ENCODE measurements at regions not wholly inside any gene's neighbourhood (a gene's known extent, or its start where the extent isn't known, plus 50 kb on each side); places are given as distances from the start of the nearest gene placed in this dataset.

DNA sequence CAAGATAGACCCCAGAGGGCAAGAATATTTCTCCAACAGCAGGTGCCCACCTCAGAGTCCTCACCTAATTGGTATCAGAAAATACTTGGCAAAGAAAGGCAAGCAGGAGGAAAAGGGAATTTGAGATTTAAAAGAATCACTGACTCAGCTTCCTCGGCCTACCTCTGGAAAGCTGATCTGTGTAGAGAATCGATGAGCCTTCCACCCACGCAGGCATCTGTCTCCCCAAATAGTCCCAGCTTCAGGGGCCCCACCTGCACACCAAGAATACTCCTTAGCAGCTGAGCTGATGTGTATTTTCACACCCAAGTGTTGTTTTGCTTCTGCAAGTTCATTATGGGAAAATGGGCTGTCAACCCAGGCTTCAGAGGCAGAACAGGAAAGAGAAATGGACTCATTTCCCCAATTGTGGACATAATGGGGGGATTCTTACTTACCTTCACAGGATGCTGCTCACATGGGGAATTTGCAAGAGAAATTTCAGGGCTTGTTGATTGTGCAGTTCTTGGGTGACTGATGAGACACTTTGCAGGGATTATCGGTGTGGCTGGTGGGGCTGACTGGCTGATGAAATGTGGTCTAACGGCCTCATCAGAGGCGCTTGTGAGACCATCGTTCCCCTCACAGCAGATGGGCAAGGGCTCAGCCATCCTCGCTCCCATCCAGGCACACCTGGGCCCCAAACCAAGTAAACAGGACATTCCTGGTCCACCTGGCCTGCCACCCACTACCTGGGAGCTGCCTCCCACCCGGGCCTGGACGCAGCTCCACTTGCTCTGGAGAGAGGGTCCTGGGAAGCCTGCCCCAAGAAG, 436.3 kb downstream of the PTPRU start:
- no peak for ATAC-seq
- no peak for TF ChIP-seq ZNF8 (CRISPR knock-in tag; IDR thresholded peaks at IDR 0.05)
- no peak for TF ChIP-seq ARNTL (CRISPR knock-in tag; IDR thresholded peaks at IDR 0.05; ENCODE audit: borderline replicate concordance, low read depth)
- no peak for TF ChIP-seq SNAI2 (CRISPR knock-in tag; IDR thresholded peaks at IDR 0.05)
- TF ChIP-seq, protein P1, sequence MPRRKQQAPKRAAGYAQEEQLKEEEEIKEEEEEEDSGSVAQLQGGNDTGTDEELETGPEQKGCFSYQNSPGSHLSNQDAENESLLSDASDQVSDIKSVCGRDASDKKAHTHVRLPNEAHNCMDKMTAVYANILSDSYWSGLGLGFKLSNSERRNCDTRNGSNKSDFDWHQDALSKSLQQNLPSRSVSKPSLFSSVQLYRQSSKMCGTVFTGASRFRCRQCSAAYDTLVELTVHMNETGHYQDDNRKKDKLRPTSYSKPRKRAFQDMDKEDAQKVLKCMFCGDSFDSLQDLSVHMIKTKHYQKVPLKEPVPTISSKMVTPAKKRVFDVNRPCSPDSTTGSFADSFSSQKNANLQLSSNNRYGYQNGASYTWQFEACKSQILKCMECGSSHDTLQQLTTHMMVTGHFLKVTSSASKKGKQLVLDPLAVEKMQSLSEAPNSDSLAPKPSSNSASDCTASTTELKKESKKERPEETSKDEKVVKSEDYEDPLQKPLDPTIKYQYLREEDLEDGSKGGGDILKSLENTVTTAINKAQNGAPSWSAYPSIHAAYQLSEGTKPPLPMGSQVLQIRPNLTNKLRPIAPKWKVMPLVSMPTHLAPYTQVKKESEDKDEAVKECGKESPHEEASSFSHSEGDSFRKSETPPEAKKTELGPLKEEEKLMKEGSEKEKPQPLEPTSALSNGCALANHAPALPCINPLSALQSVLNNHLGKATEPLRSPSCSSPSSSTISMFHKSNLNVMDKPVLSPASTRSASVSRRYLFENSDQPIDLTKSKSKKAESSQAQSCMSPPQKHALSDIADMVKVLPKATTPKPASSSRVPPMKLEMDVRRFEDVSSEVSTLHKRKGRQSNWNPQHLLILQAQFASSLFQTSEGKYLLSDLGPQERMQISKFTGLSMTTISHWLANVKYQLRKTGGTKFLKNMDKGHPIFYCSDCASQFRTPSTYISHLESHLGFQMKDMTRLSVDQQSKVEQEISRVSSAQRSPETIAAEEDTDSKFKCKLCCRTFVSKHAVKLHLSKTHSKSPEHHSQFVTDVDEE (CRISPR knock-in tag; IDR thresholded peaks at IDR 0.05), result no peak
- TF ChIP-seq CSDC2 (CRISPR knock-in tag; IDR thresholded peaks at IDR 0.05), result no peak
- TF ChIP-seq, protein P2, sequence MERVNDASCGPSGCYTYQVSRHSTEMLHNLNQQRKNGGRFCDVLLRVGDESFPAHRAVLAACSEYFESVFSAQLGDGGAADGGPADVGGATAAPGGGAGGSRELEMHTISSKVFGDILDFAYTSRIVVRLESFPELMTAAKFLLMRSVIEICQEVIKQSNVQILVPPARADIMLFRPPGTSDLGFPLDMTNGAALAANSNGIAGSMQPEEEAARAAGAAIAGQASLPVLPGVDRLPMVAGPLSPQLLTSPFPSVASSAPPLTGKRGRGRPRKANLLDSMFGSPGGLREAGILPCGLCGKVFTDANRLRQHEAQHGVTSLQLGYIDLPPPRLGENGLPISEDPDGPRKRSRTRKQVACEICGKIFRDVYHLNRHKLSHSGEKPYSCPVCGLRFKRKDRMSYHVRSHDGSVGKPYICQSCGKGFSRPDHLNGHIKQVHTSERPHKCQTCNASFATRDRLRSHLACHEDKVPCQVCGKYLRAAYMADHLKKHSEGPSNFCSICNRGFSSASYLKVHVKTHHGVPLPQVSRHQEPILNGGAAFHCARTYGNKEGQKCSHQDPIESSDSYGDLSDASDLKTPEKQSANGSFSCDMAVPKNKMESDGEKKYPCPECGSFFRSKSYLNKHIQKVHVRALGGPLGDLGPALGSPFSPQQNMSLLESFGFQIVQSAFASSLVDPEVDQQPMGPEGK (CRISPR knock-in tag; IDR thresholded peaks at IDR 0.05; ENCODE audit: borderline replicate concordance), result no peak
- TF ChIP-seq RARB (CRISPR knock-in tag; IDR thresholded peaks at IDR 0.05), result no peak
- TF ChIP-seq, protein P3, sequence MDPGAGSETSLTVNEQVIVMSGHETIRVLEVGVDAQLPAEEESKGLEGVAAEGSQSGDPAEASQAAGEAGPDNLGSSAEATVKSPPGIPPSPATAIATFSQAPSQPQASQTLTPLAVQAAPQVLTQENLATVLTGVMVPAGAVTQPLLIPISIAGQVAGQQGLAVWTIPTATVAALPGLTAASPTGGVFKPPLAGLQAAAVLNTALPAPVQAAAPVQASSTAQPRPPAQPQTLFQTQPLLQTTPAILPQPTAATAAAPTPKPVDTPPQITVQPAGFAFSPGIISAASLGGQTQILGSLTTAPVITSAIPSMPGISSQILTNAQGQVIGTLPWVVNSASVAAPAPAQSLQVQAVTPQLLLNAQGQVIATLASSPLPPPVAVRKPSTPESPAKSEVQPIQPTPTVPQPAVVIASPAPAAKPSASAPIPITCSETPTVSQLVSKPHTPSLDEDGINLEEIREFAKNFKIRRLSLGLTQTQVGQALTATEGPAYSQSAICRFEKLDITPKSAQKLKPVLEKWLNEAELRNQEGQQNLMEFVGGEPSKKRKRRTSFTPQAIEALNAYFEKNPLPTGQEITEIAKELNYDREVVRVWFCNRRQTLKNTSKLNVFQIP (CRISPR knock-in tag; IDR thresholded peaks at IDR 0.05; ENCODE audit: borderline replicate concordance, low read depth), result no peak
- TF ChIP-seq ZFP30 (CRISPR knock-in tag; IDR thresholded peaks at IDR 0.05), result no peak
- no peak for TF ChIP-seq BACH2 (CRISPR knock-in tag; IDR thresholded peaks at IDR 0.05; ENCODE audit: borderline replicate concordance)
- no peak for TF ChIP-seq ISL1 (CRISPR knock-in tag; IDR thresholded peaks at IDR 0.05)
- no peak for TF ChIP-seq ZNF70 (CRISPR knock-in tag; IDR thresholded peaks at IDR 0.05)
- no peak for TF ChIP-seq TOX (CRISPR knock-in tag; IDR thresholded peaks at IDR 0.05; ENCODE audit: borderline replicate concordance)
- TF ChIP-seq, protein P4, sequence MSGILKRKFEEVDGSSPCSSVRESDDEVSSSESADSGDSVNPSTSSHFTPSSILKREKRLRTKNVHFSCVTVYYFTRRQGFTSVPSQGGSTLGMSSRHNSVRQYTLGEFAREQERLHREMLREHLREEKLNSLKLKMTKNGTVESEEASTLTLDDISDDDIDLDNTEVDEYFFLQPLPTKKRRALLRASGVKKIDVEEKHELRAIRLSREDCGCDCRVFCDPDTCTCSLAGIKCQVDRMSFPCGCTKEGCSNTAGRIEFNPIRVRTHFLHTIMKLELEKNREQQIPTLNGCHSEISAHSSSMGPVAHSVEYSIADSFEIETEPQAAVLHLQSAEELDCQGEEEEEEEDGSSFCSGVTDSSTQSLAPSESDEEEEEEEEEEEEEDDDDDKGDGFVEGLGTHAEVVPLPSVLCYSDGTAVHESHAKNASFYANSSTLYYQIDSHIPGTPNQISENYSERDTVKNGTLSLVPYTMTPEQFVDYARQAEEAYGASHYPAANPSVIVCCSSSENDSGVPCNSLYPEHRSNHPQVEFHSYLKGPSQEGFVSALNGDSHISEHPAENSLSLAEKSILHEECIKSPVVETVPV (CRISPR knock-in tag; IDR thresholded peaks at IDR 0.05), result no peak
- TF ChIP-seq, protein P5, sequence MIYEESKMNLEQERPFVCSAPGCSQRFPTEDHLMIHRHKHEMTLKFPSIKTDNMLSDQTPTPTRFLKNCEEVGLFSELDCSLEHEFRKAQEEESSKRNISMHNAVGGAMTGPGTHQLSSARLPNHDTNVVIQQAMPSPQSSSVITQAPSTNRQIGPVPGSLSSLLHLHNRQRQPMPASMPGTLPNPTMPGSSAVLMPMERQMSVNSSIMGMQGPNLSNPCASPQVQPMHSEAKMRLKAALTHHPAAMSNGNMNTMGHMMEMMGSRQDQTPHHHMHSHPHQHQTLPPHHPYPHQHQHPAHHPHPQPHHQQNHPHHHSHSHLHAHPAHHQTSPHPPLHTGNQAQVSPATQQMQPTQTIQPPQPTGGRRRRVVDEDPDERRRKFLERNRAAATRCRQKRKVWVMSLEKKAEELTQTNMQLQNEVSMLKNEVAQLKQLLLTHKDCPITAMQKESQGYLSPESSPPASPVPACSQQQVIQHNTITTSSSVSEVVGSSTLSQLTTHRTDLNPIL (CRISPR knock-in tag; IDR thresholded peaks at IDR 0.05; ENCODE audit: low read depth), result no peak
- TF ChIP-seq ESRRG (CRISPR knock-in tag; IDR thresholded peaks at IDR 0.05), result no peak
- no peak for TF ChIP-seq ZFP3 (CRISPR knock-in tag; IDR thresholded peaks at IDR 0.05)
- no peak for TF ChIP-seq ZNF565 (CRISPR knock-in tag; conservative IDR thresholded peaks at IDR 0.05; ENCODE audit: low read depth)

DNA sequence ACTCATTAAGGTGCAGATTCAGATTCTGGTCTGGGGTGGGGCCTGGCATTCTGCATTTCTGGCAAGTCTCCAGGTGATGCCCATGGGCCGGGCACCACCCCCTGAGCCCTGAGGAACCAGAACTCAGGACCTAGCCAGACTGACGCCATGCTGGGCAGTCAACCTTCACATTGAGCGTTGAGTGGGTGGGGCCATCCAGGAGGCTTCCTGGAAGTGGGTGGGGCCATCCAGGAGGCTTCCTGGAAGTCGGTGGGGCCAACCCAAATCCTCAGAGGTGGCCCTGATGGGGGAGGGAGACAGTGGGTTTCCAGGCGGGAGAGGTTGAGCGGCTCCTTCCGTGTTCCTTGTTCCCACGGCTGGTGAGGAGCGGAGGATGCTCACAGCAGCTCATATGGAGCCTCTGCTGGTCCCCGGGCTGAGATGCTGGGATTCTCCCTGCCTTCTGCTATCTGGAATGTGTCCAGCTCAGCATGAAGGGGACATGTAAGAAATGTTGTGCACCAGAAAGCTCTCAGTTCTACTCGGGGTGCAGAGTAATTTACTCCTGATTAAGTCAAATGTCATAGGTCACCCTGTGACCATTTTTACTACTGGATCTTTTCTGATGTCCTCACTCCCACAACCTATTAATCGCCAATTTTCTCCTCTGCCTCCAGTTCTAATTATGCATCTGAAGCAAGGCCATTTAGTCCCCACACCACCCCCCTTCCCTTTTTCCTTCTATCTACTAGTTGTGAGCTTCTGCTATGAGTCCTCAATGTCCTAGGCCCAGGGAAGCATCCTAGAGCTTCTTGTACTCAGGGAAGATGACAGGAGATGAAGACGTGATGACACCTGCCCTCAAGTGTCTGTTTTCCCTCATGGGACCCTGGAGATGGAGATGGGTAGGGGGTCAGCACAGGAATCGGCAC, 435.4 kb downstream of the PTPRU start:
- no peak for ATAC-seq
- TF ChIP-seq, protein P1 (CRISPR knock-in tag; IDR thresholded peaks at IDR 0.05), result no peak
- no peak for TF ChIP-seq OSR1 (CRISPR knock-in tag; IDR thresholded peaks at IDR 0.05)
- TF ChIP-seq ZNF565 (CRISPR knock-in tag; conservative IDR thresholded peaks at IDR 0.05; ENCODE audit: low read depth), result no peak
- no peak for TF ChIP-seq ARNTL (CRISPR knock-in tag; IDR thresholded peaks at IDR 0.05; ENCODE audit: borderline replicate concordance, low read depth)
- no peak for TF ChIP-seq RARB (CRISPR knock-in tag; IDR thresholded peaks at IDR 0.05)
- no peak for TF ChIP-seq TOX (CRISPR knock-in tag; IDR thresholded peaks at IDR 0.05; ENCODE audit: borderline replicate concordance)
- TF ChIP-seq, protein P4 (CRISPR knock-in tag; IDR thresholded peaks at IDR 0.05), result no peak
- TF ChIP-seq, protein P3 (CRISPR knock-in tag; IDR thresholded peaks at IDR 0.05; ENCODE audit: borderline replicate concordance, low read depth), result no peak
- no peak for TF ChIP-seq ZFP30 (CRISPR knock-in tag; IDR thresholded peaks at IDR 0.05)
- no peak for TF ChIP-seq BACH2 (CRISPR knock-in tag; IDR thresholded peaks at IDR 0.05; ENCODE audit: borderline replicate concordance)
- TF ChIP-seq ZFP3 (CRISPR knock-in tag; IDR thresholded peaks at IDR 0.05), result no peak
- TF ChIP-seq GLIS3 (CRISPR knock-in tag; IDR thresholded peaks at IDR 0.05), result no peak
- no peak for TF ChIP-seq ISL1 (CRISPR knock-in tag; IDR thresholded peaks at IDR 0.05)
